HepG2 (cell line): ENCODE measurements at regions not wholly inside any gene's neighbourhood (a gene's known extent, or its start where the extent isn't known, plus 50 kb on each side); places are given as distances from the start of the nearest gene placed in this dataset.

Experiments
- CHD4 ChIP-seq: fragments of 200-600 bp; sonication (generic); IDR thresholded peaks from 2 replicates; pipeline ENCODE4 v1.7.0; 2017; ENCODE audit warnings: mild to moderate bottlenecking, low read length, borderline replicate concordance
- CREB1 ChIP-seq, 2 experiments: fragments of 450-650 bp in 1 of 2; IDR thresholded peaks; 2 replicates each; pipeline ENCODE4 v1.6.1; 2016 to 2017; ENCODE audit warnings: control low read depth in 1 of 2, mild to moderate bottlenecking in 1 of 2, missing compliant biosample characterization in 1 of 2, missing genetic modification characterization in 1 of 2
- FOXK1 ChIP-seq: sonication (generic); formaldehyde crosslinking; IDR thresholded peaks from 2 replicates; pipeline ENCODE4 v1.4.0; 2020; ENCODE audit warnings: low read depth, missing genetic modification reagents, borderline replicate concordance
- IRF2 ChIP-seq: IDR thresholded peaks from 2 replicates; pipeline ENCODE4 v1.6.1; 2018; ENCODE audit warnings: missing genetic modification reagents, missing compliant biosample characterization
- IRX3 ChIP-seq: sonication (generic); formaldehyde crosslinking; IDR thresholded peaks from 2 replicates; pipeline ENCODE4 v1.8.1; 2023; ENCODE audit warnings: mild to moderate bottlenecking, low read depth, missing genetic modification reagents, borderline replicate concordance
- NFYB ChIP-seq: sonication (generic); formaldehyde crosslinking; IDR thresholded peaks from 2 replicates; pipeline ENCODE4 v1.4.0; 2020; ENCODE audit warnings: missing genetic modification reagents
- NRL ChIP-seq: sonication (generic); formaldehyde crosslinking; IDR thresholded peaks from 2 replicates; pipeline ENCODE4 v1.5.0; 2020; ENCODE audit warnings: missing genetic modification reagents, mild to moderate bottlenecking, moderate library complexity, borderline replicate concordance
- SMAD9 ChIP-seq: sonication (generic); formaldehyde crosslinking; IDR thresholded peaks from 2 replicates; pipeline ENCODE4 v1.5.1; 2020; ENCODE audit warnings: mild to moderate bottlenecking, missing genetic modification reagents
- SP1 ChIP-seq, 2 experiments: fragments of 450-650 bp in 1 of 2; sonication (generic) in 1 of 2; formaldehyde crosslinking in 1 of 2; IDR thresholded peaks; 2 replicates each; pipeline versions ENCODE4 v1.4.0 to v1.6.1; 2016 to 2020; ENCODE audit warnings: missing genetic modification reagents in 1 of 2
- ZBTB38 ChIP-seq: sonication (generic); formaldehyde crosslinking; IDR thresholded peaks from 2 replicates; pipeline ENCODE4 v1.5.1; 2020; ENCODE audit warnings: mild to moderate bottlenecking, missing genetic modification reagents
- ZBTB7B ChIP-seq: sonication (generic); formaldehyde crosslinking; IDR thresholded peaks from 2 replicates; pipeline ENCODE4 v1.4.0; 2020; ENCODE audit warnings: missing genetic modification reagents
- ZFP36L1 ChIP-seq: sonication (generic); formaldehyde crosslinking; IDR thresholded peaks from 2 replicates; pipeline ENCODE4 v1.8.0; 2022; ENCODE audit warnings: mild to moderate bottlenecking, missing genetic modification reagents, moderate library complexity
- ZNF224 ChIP-seq: sonication (generic); formaldehyde crosslinking; IDR thresholded peaks from 2 replicates; pipeline ENCODE4 v1.5.0; 2020; ENCODE audit warnings: mild to moderate bottlenecking, missing genetic modification reagents
- ZNF264 ChIP-seq: sonication (generic); formaldehyde crosslinking; IDR thresholded peaks from 2 replicates; pipeline ENCODE4 v1.4.0; 2020; ENCODE audit warnings: missing genetic modification reagents
- ZNF30 ChIP-seq: sonication (generic); formaldehyde crosslinking; IDR thresholded peaks from 2 replicates; pipeline ENCODE4 v1.5.0; 2020; ENCODE audit warnings: mild to moderate bottlenecking, missing genetic modification reagents
- ZNF318 ChIP-seq: sonication (generic); formaldehyde crosslinking; IDR thresholded peaks from 2 replicates; pipeline ENCODE4 v1.4.0; 2020; ENCODE audit warnings: mild to moderate bottlenecking, missing genetic modification reagents
- ZNF543 ChIP-seq: sonication (generic); formaldehyde crosslinking; IDR thresholded peaks from 2 replicates; pipeline ENCODE4 v1.4.0; 2020; ENCODE audit warnings: mild to moderate bottlenecking, missing genetic modification reagents
- ZNF607 ChIP-seq: sonication (generic); formaldehyde crosslinking; IDR thresholded peaks from 2 replicates; pipeline ENCODE4 v1.5.1; 2020; ENCODE audit warnings: missing genetic modification reagents, mild to moderate bottlenecking, borderline replicate concordance
- ZNF792 ChIP-seq: IDR thresholded peaks from 2 replicates; pipeline ENCODE4 v1.6.1; 2016
- TF ChIP-seq, protein P1 (sequence below): sonication (generic); formaldehyde crosslinking; IDR thresholded peaks from 2 replicates; pipeline ENCODE4 v1.8.0; 2022; ENCODE audit warnings: missing genetic modification reagents, mild to moderate bottlenecking, borderline replicate concordance

- TF ChIP-seq ZNF318 (CRISPR knock-in tag) (no peak), ZBTB38 (CRISPR knock-in tag) (no peak), NRL (CRISPR knock-in tag) (no peak), CREB1 (IDR thresholded peaks at IDR 0.05) (no peak), CREB1 (CRISPR knock-in tag; IDR thresholded peaks at IDR 0.05) (peak; percentile 79), ZBTB7B (CRISPR knock-in tag) (peak; percentile 80), ZNF543 (CRISPR knock-in tag) (0 out of 2 replicates have a peak, but pooled peaks have one; percentile 34), SP1 (IDR thresholded peaks at IDR 0.05) (no peak), SP1 (CRISPR knock-in tag; IDR thresholded peaks at IDR 0.05) (no peak), IRF2 (CRISPR knock-in tag) (peak; percentile 84), IRX3 (peak; percentile 50; the same call in 1 of the 2 replicates), FOXK1 (peak; percentile 98), ZNF30 (CRISPR knock-in tag) (no peak), SMAD9 (CRISPR knock-in tag) (no peak), CHD4 (peak; percentile 74; the same call in 1 of the 2 replicates), ZFP36L1 (CRISPR knock-in tag) (peak; percentile 78; the same call in 1 of the 2 replicates), ZNF607 (CRISPR knock-in tag) (0 out of 2 replicates have a peak, but pooled peaks have one; percentile 35), ZNF224 (CRISPR knock-in tag) (no peak), ZNF264 (CRISPR knock-in tag) (peak; percentile 81), NFYB (CRISPR knock-in tag) (no peak), ZNF792 (CRISPR knock-in tag) (peak; percentile 82; the same call in 1 of the 2 replicates)
- TF ChIP-seq, protein P1, sequence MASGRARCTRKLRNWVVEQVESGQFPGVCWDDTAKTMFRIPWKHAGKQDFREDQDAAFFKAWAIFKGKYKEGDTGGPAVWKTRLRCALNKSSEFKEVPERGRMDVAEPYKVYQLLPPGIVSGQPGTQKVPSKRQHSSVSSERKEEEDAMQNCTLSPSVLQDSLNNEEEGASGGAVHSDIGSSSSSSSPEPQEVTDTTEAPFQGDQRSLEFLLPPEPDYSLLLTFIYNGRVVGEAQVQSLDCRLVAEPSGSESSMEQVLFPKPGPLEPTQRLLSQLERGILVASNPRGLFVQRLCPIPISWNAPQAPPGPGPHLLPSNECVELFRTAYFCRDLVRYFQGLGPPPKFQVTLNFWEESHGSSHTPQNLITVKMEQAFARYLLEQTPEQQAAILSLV (CRISPR knock-in tag), result no peak
Measured at GRCh38 chr15:62569460-62570404, 404.6 kb upstream of the C2CD4B start (continued).
